A549 (cell line): ENCODE measurements at regions not wholly inside any gene's neighbourhood (a gene's known extent, or its start where the extent isn't known, plus 50 kb on each side); places are given as distances from the start of the nearest gene placed in this dataset.

ENCODE experiments used
- JUN ChIP-seq, 2 experiments: fragments of >200 bp; sonication (Bioruptor Twin); formaldehyde crosslinking; IDR thresholded peaks; 2 replicates in 1 of 2; 3 replicates in 1 of 2; pipeline ENCODE4 v1.6.1; 2016 to 2017
- MYC ChIP-seq: IDR thresholded peaks from 2 replicates; pipeline ENCODE4 v1.6.1; 2012; ENCODE audit warnings: mild to moderate bottlenecking, inconsistent platforms, low read length, improper control_type of control experiment, borderline replicate concordance
- TF ChIP-seq, protein P1 (sequence below): fragments of >200 bp; sonication (Bioruptor Twin); formaldehyde crosslinking; IDR thresholded peaks from 3 replicates; pipeline ENCODE4 v1.5.1; 2016
- TF ChIP-seq, protein P2 (sequence below): IDR thresholded peaks from 2 replicates; pipeline ENCODE4 v1.6.1; 2012
- TF ChIP-seq, protein P3 (sequence below): fragments of 450-650 bp; IDR thresholded peaks from 2 replicates; pipeline ENCODE4 v1.6.1; 2014; ENCODE audit warnings: antibody characterized with exemption

DNA sequence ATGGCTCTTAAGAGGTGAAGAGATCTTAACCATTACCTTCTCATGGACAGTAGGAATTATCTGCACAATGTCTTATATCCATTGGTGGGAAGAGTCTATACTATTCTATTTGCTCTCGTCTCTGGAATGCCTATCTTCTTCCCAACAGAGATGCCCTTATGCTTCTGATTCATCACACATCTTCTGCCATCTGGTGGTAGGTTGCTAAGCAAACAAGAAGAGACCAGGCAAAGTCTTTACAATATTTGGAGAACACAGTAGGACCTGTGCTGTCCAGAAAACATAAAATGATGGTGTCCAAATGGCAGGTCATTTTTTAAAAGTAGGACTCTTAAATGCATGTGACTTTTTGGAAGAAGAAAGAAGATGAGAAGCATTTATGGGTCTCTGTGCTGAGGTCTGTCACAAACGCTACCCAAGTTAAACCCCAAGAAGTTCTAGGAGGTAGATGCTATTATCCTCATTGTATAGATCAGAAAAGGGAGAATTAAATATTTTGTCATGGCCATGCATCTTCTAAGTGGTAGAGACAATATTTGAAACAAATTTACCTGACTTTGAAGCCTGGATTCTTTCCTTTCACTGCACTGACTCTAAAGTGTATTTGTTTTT lies 67.8 kb upstream of the NXPH1 start:
- no peak for TF ChIP-seq MYC
- TF ChIP-seq, protein P1, sequence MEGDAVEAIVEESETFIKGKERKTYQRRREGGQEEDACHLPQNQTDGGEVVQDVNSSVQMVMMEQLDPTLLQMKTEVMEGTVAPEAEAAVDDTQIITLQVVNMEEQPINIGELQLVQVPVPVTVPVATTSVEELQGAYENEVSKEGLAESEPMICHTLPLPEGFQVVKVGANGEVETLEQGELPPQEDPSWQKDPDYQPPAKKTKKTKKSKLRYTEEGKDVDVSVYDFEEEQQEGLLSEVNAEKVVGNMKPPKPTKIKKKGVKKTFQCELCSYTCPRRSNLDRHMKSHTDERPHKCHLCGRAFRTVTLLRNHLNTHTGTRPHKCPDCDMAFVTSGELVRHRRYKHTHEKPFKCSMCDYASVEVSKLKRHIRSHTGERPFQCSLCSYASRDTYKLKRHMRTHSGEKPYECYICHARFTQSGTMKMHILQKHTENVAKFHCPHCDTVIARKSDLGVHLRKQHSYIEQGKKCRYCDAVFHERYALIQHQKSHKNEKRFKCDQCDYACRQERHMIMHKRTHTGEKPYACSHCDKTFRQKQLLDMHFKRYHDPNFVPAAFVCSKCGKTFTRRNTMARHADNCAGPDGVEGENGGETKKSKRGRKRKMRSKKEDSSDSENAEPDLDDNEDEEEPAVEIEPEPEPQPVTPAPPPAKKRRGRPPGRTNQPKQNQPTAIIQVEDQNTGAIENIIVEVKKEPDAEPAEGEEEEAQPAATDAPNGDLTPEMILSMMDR, result peak; percentile 45; the same call in 2 of the 3 replicates
- TF ChIP-seq, protein P2, sequence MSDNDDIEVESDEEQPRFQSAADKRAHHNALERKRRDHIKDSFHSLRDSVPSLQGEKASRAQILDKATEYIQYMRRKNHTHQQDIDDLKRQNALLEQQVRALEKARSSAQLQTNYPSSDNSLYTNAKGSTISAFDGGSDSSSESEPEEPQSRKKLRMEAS, result no peak
- TF ChIP-seq JUN (IDR thresholded peaks at IDR 0.05), result no peak
- TF ChIP-seq, protein P3, sequence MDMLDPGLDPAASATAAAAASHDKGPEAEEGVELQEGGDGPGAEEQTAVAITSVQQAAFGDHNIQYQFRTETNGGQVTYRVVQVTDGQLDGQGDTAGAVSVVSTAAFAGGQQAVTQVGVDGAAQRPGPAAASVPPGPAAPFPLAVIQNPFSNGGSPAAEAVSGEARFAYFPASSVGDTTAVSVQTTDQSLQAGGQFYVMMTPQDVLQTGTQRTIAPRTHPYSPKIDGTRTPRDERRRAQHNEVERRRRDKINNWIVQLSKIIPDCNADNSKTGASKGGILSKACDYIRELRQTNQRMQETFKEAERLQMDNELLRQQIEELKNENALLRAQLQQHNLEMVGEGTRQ, result no peak
